HG02571 (cell line): ENCODE measurements at regions not wholly inside any gene's neighbourhood (a gene's known extent, or its start where the extent isn't known, plus 50 kb on each side); places are given as distances from the start of the nearest gene placed in this dataset.

Experiments
- ATAC-seq: cut with Tn5 transposase; IDR thresholded peaks from one replicate; pipeline ENCODE4 v1.9.1; 2021; ENCODE audit warnings: mild to moderate bottlenecking, moderate library complexity; ENCODE audit not compliant: unreplicated experiment

- ATAC-seq, result no peak
These were observed 54.6 kb upstream of the PARM1 start for GRCh38 chr4:74878323-74878722.

- ATAC-seq, result no peak
These were observed 57.5 kb upstream of the PARM1 start for GRCh38 chr4:74875451-74875850.

GRCh38 chr4:74874753-74875367 lies 58.1 kb upstream of the PARM1 start:
- ATAC-seq, result peak; percentile 66

- ATAC-seq, result peak; percentile 88
These were observed 59.2 kb upstream of the PARM1 start for GRCh38 chr4:74873545-74874301.

- no peak for ATAC-seq
These were observed 64.7 kb upstream of the BTC start for GRCh38 chr4:74858921-74859562.

GRCh38 chr4:74855879-74856278 lies 61.6 kb upstream of the BTC start:
- no peak for ATAC-seq

GRCh38 chr4:74848774-74849173 lies 54.5 kb upstream of the BTC start:
- ATAC-seq, result no peak

- no peak for ATAC-seq
These were observed 51.5 kb upstream of the BTC start for GRCh38 chr4:74845834-74846233.
